ENCODE measurements at regions not wholly inside any gene's neighbourhood (a gene's known extent, or its start where the extent isn't known, plus 50 kb on each side); places are given as distances from the start of the nearest gene placed in this dataset.

GRCh38 chr6:24026050-24026449, 100.0 kb upstream of the NRSN1 start:
- DNase-seq (ENCODE audit: low spot score) = no peak

GRCh38 chr6:24031496-24031895, 94.5 kb upstream of the NRSN1 start:
- DNase-seq (ENCODE audit: low spot score) = no peak

- no peak for DNase-seq (ENCODE audit: low spot score)
These were observed 92.9 kb upstream of the NRSN1 start for GRCh38 chr6:24032896-24033688.

- DNase-seq (ENCODE audit: low spot score) = no peak
These were observed 82.2 kb upstream of the NRSN1 start for GRCh38 chr6:24043848-24044247.

GRCh38 chr6:24051942-24052589, 73.9 kb upstream of the NRSN1 start:
- no peak for DNase-seq (ENCODE audit: low spot score)

GRCh38 chr6:24052590-24052961, 73.4 kb upstream of the NRSN1 start:
- DNase-seq (ENCODE audit: low spot score) = no peak

GRCh38 chr6:24053057-24053456, 73.0 kb upstream of the NRSN1 start:
- DNase-seq (ENCODE audit: low spot score) = no peak

- DNase-seq (ENCODE audit: low spot score) = no peak
These were observed 71.6 kb upstream of the NRSN1 start for GRCh38 chr6:24054388-24054787.

GRCh38 chr6:24056567-24056966, 69.4 kb upstream of the NRSN1 start:
- DNase-seq (ENCODE audit: low spot score) = no peak

GRCh38 chr6:24057030-24057429, 69.0 kb upstream of the NRSN1 start:
- DNase-seq (ENCODE audit: low spot score) = no peak

GRCh38 chr6:24060982-24061754, 64.8 kb upstream of the NRSN1 start:
- DNase-seq (ENCODE audit: low spot score) = peak; percentile 32

- DNase-seq (ENCODE audit: low spot score) = no peak
These were observed 61.9 kb upstream of the NRSN1 start for GRCh38 chr6:24064106-24064505.

- no peak for DNase-seq (ENCODE audit: low spot score)
These were observed 61.2 kb upstream of the NRSN1 start for GRCh38 chr6:24064832-24065231.

- DNase-seq (ENCODE audit: low spot score) = no peak
These were observed 56.5 kb upstream of the NRSN1 start for GRCh38 chr6:24069526-24069925.

GRCh38 chr6:24072038-24072746, 53.8 kb upstream of the NRSN1 start:
- DNase-seq (ENCODE audit: low spot score) = no peak

GRCh38 chr6:24076011-24076410, 50.0 kb upstream of the NRSN1 start:
- DNase-seq (ENCODE audit: low spot score) = no peak
